NCI-H128 (cell line): ENCODE measurements at regions not wholly inside any gene's neighbourhood (a gene's known extent, or its start where the extent isn't known, plus 50 kb on each side); places are given as distances from the start of the nearest gene placed in this dataset.

ENCODE experiments used
- DNase-seq: peaks from one replicate; lab custom pipeline; 2025; ENCODE audit not compliant: unreplicated experiment; lab: John Stamatoyannopoulos, UW

DNA sequence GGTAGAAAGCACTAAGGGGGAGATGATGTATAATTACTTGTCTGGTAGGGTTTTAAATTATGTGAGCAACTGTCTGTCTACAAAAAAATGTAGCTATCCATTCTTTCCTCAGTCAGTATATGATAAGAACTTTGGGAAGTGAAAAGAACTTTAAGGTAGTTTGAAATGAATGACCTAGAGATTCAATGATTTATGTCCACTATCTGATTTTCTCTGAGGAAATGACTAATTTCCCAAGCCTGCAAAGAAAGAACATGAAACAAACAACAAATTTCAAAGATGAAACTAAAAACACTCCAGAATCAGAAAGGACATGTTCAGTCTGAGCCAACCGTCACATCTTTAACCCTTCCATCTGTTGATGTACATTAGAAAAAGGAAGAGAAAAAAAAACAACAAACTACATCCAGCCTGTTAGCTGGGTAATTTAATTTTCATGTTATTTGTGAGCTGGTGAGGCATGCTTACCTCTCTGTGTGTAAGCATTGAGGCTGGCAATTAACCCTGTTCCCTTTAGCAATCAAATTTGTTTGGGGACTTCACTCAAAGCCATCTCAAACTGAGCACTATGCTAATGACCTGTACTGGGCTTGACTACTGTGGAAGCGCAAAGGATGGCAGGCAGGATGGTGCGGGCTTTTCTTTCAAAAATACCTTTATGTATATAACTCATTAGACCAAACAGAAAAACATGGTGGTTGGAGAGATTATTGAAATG is 220.1 kb downstream of the TUSC7 start:
- DNase-seq: no peak

DNA sequence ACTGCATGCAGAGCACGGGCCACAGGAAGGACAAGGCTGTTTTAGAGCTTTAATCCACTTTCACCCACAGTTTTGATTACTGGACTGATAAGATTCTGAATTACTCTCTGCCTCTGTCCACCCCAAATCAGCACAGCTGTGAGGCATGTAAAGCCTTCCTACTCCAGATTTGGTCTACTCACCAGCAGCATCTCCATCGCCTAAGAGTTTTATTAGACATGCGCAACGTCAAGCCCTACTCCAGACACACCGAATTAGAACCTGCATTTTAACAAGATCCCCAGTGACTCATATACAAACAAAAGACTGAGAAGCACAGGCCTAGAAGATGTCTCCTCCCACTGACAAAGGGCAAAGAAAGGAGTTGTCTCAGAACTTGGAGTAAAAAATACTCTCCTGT is 221.2 kb downstream of the TUSC7 start:
- no peak for DNase-seq

DNA sequence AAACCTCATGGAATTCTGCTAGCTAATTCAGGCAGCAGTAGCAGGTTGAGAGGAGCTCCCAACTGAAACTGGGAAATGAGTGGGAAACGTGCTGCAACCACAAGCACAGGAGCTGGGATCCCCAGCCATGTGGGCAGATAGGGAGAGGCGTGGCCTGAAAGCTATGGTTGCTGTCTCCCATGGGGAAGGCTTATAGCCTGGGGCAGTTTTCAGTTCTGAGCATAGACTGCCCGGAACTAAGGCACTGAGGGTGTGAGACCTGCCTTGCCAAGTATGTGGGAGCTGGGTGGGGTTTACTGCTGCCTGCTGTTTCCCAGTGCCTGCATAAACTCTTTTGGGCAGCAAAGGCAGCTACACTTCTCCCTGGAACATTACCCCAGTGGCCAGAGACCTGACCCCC is 229.5 kb downstream of the TUSC7 start:
- DNase-seq: no peak

DNA sequence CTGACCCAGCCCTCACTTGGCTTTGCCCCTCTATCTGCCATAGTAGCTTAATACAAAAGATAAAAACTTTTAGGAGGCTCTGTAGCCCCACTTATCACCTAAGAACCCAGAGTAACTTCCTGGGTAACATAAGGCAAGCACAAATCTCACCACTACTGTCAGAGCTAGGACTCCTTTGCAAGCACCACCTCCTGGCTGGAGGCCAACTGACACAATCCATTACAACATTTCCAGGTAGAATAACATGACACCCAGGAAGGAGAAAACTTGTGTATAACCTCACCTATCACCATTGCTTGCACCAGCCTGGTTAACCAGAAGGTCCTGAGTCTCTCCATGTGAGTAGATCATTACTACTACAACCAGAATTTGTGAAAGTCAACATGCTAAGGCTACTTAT is 230.0 kb downstream of the TUSC7 start:
- DNase-seq: no peak

DNA sequence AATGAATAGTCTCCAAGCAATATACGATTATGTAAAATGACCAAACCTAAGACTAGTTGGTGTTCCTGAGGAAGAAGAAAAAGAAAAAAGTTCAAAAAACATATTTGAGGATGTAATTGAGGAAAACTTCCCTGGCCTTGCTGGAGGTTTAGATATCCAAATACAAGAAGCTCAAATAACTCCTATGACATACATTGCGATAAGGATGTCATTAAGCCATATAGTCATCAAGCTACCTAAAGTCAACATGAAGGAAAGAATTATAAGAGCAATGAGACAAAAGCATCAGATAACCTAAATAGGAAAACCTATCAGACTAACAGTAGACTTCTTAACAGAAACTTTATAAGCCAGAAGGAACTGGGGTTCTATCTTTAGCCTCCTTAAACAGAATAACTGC is 231.1 kb downstream of the TUSC7 start:
- no peak for DNase-seq

DNA sequence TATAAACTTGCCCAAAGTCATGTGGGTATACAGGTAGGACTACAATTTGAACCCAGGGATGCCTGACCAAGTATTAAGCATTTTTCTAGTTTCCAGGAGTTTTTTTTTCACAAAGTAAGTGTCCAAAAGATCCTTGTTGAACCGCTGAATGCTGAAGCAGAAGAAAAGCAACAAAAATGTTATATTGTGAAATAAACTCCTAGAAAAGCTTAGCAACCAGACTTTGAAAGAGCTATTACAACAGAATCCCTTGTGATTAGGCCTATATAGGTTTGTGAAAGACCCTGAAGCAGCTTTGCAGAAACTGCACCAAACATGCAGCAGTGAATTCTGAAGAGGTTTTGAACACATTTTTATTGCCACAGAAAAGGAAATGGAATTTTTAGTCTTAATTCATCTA is 236.8 kb downstream of the TUSC7 start:
- DNase-seq: no peak

DNA sequence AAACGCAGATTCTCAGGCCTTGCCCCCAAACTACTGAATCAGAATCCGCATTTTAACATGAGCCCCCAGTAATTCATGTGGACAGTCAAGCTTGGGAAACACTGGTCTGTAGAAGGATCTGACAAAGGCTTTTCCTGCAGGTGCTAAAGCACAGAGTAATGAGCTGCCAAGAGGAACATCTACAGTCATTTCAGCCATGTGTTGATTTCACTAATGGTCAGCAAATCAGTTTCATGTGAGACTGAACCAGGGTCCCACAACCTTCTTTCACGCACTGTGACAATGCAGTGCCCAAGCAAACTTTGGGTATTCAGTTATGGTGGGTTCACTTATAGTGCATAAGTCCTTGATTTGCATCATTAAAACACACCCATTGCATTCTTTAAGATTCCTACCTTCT is 237.6 kb downstream of the TUSC7 start:
- no peak for DNase-seq

DNA sequence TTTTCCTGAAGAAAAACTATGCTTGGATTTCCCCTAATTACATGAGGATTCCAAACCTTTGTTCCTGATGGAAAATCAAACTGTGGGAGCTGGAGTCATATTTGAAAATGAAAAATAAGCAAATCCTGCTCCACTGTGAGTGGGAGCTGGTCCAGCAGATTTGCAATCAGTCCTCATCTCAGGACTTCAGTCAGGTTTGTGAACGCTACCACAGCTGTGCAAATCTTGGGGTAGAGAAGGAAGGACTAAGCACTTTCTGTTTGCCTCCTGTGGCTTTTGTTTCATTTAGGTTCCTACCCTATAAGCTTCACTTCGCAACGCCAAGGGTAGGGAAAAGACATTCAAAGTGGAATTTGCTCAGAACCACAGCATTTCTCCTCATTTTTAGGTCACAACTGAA is 238.2 kb downstream of the TUSC7 start:
- DNase-seq: no peak

DNA sequence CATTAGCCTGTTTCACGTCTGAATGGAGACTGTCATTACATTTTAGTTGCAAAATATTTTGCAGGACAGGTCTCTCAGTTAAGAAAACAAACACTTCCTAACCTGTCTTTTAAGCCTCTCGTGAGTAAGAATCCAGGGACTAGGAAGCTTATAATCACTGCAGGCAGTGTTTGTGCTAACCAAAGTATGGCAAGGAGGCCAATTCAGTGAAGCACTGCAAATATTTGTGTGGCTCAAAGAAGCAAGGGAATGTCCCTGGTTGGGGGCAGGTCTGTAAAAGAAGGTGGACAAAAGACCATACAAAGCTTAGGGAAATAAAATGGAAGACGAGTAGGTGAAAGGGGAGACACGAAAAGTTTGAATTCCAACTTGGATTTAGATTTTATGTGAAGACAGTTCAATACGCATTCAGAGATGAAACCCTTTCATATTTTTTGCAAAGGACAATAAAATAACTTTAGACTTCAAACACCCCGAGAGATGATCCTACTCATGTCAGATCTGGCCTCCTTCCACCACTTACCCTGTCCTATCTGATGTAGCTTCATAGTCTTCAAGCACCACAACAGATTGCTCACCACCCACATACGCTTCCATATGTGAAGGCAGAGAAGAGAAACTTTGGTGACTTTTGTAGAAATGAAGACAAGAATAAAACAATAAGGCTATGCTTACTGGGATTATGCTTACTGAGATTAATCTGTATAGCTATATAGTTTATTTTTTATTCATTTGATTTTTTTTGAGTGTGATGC is 240.9 kb downstream of the TUSC7 start:
- DNase-seq: no peak

DNA sequence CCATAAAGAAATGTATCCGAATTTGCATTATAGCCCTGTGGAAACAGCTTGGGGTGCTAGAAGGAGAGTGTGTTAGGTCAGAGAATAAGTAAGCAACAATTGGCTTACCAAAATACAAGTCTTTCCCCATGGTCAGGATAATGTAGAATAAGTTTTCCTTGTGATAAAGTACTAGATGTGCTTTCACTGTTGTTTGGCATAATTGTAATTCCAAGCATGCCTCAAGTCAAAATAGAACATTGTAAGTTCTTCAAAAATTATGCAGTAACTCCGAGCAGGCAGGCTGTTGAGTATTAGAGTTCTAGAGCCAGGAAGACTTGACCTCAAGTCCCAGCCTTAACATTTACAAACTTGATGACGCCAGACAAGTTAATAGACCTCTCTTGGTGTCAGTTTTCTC is 242.0 kb downstream of the TUSC7 start:
- DNase-seq: no peak

DNA sequence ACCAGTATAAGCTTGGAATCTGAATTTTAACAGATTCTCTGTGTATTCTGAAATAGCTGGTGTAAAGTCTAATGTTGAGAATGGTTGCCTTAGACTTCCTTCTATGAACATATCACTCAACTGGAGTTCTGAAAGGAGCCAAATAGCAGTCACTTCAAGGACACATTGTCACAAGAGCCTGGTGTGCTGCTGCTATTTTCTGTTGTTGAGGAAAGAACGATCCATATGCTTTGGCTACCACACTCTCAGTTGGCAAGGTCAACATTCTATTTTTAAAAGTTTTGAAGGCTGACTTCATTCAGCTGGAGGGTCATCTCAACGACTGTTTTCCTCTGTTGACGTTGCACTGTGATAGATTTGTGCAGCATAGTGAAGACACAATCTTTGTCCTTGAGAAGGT is 248.7 kb downstream of the TUSC7 start:
- DNase-seq: no peak

DNA sequence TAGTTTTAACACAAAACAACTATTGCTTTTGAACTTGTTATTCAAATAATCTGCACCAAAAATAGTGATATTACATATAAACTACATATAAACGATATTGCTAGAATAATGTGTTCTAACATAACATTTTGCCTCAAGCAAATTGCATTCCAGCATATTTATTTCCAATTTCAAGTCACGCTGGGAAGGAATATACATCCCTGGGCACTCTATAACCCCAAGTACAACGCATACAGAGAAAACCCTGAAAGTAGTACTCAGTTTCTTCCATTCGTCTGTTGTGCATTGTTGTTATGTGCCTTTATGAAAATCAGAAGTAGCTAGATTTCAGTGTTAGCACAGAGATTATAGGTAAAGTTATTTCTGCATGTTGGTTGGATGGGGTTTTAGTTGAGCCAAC is 251.5 kb downstream of the TUSC7 start:
- no peak for DNase-seq

DNA sequence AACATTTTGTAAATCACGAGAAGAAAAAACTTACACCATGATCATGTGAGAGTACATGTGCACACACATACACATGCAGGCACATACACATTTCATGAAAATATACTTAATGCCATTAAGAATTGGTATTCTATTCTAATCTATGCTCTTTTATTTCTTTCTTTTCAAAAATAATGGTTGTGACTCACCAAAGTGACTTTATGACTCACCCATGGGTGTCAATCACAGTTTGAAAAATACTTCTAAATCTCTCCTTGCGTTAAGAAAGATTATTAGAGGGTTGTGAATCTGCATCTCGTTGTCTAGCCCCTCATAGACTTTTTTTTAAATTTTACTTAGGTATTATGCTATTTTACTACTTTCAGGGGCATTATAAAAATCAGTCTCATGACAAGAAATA is 254.2 kb downstream of the TUSC7 start:
- no peak for DNase-seq

DNA sequence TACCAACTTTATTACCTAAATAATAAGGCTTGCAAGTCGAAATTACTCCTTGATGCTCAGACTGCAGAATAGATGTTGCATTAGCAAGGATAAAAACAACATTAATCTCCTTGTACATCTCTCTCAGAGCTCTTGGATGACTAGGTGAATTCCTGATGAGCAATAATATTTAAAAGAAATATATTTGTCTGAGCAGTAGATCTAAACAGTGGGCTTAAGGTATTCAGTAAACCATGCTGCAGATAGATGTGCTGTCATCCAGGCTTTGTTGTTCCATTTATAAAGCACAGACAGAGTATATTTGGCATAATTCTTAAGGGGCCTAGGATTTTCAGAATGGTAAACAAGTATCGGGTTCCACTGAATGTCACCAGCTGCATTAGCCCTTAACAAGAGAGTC is 257.1 kb downstream of the TUSC7 start:
- DNase-seq: no peak

DNA sequence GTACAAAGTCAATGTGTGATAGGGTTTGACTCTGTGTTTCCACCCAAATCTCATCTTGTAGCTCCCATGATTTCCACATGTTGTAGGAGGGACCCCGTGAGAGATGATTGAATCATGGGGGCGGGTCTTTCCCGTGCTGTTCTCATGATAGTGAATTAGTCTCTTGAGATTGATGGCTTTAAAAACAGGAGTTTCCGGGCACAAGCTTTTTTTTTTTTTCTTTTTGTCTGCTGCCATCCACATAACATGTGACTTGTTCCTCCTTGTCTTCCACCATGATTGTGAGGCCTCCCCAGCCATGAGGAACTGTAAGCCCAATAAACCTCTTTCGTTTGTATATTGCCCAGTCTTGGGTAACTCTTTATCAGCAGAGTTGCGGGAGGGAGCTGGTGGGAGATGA is 259.6 kb downstream of the TUSC7 start:
- DNase-seq: no peak

DNA sequence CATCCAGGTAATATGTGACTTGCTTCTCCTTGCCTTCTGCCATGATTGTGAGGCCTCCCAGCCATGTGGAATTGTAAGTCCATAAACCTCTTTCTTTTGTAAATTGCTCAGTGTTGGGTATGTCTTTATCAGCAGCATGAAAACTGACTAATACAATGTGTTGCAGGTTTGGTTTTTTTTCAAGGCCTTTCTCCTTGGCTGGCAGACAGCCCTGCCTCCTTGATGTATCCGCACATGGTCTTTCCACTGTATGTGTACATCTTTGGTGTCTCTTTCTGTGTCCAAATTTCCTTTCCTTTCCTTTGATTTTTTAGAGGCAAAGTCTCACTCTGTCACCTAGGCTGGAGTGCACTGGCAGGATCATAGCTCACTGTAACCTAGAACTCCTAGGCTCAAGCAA is 260.1 kb downstream of the TUSC7 start:
- no peak for DNase-seq

DNA sequence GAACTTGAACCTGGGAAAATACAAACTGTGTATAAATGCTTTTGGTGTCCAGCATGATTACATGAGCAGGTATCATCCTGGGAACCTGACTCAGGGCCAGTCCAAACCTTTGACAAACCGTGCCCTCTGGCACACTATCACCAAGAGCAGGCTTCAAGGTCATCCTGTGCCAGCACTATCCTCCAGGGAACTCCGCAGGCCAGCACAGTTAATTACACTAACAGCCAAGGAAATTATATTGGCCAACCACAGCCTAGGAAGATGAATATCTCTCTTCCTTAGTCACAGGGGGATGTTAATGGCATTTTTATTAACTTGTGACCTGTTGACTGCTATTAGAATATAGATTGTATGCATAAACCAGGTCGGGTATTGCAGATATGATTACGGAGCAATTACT is 262.0 kb downstream of the TUSC7 start:
- DNase-seq: no peak

DNA sequence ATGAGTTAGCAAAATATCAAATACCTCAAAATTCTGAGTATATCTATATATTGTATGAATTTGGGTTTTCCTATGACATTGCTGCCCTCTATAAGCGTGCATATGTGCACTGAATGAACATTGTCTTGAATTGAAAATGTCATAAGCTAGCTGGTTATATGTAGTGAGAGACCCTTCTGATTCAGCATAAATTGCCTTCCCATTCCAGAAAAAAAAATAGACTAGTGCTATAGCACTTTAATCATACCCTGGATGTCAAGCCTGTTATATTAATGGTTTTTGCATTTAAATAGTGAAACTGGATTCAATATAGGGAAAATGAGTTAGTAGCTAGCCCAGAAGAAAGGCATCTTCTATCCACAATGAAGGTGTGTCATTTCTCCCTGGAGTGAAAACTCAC is 265.1 kb downstream of the TUSC7 start:
- DNase-seq: no peak

DNA sequence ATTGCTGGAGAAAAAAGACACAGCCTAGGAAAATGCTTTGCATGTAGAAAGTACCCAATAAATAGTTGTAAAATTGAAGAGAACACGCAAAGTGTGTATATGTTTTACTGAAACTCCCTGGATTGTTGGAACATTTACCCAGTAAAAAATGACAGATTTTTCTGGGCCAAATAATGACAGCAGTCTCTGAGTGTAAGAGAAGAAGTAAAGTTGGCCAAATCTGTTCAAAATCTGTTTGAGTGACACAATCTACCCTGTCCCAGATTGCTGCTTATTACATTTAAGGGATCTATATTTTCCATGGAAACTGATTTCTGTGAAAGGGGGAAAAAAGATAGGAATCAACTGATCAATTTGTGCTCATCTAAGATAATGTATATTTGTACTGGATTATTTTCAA is 267.9 kb downstream of the TUSC7 start:
- DNase-seq: no peak

DNA sequence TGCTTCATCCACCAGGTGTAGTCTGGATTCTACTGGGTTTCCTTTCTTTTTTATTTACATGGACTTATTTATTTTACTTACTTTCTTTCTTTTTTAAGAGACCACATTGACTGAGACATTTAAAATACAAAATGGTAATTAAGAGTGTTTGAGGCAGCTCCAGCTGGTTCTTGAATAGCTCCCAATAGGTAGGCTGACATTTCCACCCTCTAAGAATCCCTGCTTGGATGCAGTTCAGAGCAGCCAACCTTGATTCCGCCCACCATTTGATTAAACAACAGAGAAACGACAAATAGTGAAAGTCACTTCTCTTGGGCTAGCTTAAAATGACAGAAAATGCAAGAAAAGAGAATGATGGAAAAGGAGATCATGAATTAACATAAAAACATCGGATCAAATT is 270.5 kb downstream of the TUSC7 start:
- DNase-seq: no peak

DNA sequence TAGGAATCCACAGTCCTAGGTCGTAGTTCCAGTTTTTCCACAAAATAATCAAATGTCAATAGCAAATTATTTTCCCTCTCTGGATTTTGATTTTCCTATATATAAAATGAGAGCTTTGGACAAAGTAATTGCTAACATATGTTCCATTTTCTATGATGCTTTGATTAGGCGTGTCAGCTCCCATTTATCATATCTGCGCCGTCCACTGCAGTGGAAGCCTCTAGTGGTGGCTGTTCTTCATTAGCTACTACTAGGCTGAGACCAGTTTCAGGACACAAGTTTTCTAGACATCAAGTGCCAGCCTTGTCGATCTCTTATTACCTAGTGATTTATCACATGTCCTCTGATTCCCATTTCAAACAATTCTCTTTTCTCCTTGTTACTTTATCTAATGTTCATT is 271.5 kb downstream of the TUSC7 start:
- no peak for DNase-seq

DNA sequence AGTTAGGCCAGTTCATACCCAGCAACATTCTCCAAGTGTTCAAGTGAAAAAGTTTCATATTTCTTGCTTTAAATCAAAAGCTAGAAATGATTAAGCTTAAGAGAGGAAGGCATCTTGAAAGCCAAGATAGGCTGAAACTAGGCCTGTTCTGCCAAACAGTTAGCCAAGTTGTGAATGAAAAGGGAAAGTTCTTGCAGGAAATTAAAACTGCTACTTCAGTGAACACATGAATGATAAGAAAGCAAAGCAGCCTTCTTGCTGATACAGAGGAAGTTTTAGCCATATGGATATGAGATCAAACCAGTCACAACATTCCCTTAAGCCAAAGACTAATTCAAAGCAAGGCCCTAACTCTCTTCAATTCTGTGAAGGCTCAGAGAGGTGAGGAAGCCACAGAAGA is 274.7 kb downstream of the TUSC7 start:
- DNase-seq: no peak

DNA sequence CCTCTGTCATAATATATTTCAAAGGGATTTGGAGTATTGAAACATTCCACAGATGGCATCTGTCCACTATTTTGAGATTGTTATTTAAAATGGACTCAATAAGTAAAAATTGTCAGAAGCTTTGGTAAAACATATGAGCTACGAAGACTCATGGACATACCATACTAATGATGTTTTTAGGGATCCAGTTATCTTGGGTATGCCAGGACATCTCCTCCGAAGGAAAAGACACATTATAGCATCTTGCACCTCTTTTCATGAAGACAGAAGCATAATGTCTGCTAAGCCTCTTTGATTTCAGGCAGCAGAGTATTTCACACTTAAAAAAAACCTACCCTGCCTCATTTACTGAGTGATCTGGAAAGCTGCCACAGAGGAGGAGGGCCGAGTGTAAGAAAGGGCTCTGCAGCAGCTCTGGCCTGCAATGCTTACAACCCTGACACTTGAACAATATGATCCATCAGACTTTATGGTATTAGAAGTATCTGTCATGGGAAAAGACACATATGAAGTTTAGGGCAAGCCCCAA is 284.8 kb downstream of the TUSC7 start:
- DNase-seq: no peak
